SJSA1 (cell line): ENCODE measurements at regions not wholly inside any gene's neighbourhood (a gene's known extent, or its start where the extent isn't known, plus 50 kb on each side); places are given as distances from the start of the nearest gene placed in this dataset.

Experiments
- DNase-seq, 2 experiments: peaks; one replicate each; pipeline ENCODE4 v3.0.0-alpha.2; 2015 to 2020; ENCODE audit warnings: low spot score in 2 of 2, low read depth in 1 of 2
- H3K27ac ChIP-seq: fragments of 250-450 bp; sonication (Bioruptor Pico); 2 replicates; pipeline ENCODE4 v1.5.1; 2020; ENCODE audit warnings: mild to moderate bottlenecking, moderate library complexity
- H3K27me3 ChIP-seq: fragments of 250-450 bp; sonication (Bioruptor Pico); replicated peaks from 2 replicates; pipeline ENCODE4 v1.5.1; 2020; ENCODE audit warnings: mild to moderate bottlenecking, moderate library complexity
- H3K36me3 ChIP-seq: fragments of 250-450 bp; sonication (Bioruptor Pico); 2 replicates; pipeline ENCODE4 v1.5.1; 2020; ENCODE audit warnings: mild to moderate bottlenecking
- H3K4me1 ChIP-seq: fragments of 250-450 bp; sonication (Bioruptor Pico); replicated peaks from 2 replicates; pipeline ENCODE4 v1.6.1; 2021; ENCODE audit warnings: mild to moderate bottlenecking
- H3K4me3 ChIP-seq: fragments of 250-450 bp; sonication (Bioruptor Pico); 2 replicates; pipeline ENCODE4 v1.5.1; 2020; ENCODE audit warnings: mild to moderate bottlenecking
- H3K9me3 ChIP-seq: fragments of 250-450 bp; sonication (Bioruptor Pico); replicated peaks from 2 replicates; pipeline ENCODE4 v1.5.1; 2020; ENCODE audit warnings: mild to moderate bottlenecking

GRCh38 chr17:52762147-52762793, 603.8 kb upstream of the CA10 start:
- Histone ChIP-seq H3K4me3 (no peak overlapping the region), H3K27ac (no peak overlapping the region), H3K4me1 (no peaks in the 10 kb centered on the region), H3K9me3 (peaks cover 18% of the 10 kb centered on the region), H3K27me3 (no peaks in the 10 kb centered on the region), H3K36me3 (no peaks in the 10 kb centered on the region)
- no peak for DNase-seq

- Histone ChIP-seq H3K9me3 (peaks cover 18% of the 10 kb centered on the region), H3K27me3 (no peaks in the 10 kb centered on the region), H3K4me1 (no peaks in the 10 kb centered on the region), H3K4me3 (no peak overlapping the region), H3K27ac (no peak overlapping the region), H3K36me3 (no peaks in the 10 kb centered on the region)
- no peak for DNase-seq
Measured at GRCh38 chr17:52759864-52760263, 601.4 kb upstream of the CA10 start.

- Histone ChIP-seq H3K4me1 (no peaks in the 10 kb centered on the region), H3K9me3 (peaks cover 17% of the 10 kb centered on the region), H3K27ac (no peak overlapping the region), H3K36me3 (no peaks in the 10 kb centered on the region), H3K4me3 (no peak overlapping the region), H3K27me3 (no peaks in the 10 kb centered on the region)
- no peak for DNase-seq
Measured at GRCh38 chr17:52758481-52758880, 600.0 kb upstream of the CA10 start.

GRCh38 chr17:52756746-52757145, 598.2 kb upstream of the CA10 start:
- Histone ChIP-seq H3K27me3 (no peaks in the 10 kb centered on the region), H3K36me3 (no peaks in the 10 kb centered on the region), H3K27ac (no peak overlapping the region), H3K9me3 (peaks cover 11% of the 10 kb centered on the region), H3K4me1 (no peaks in the 10 kb centered on the region), H3K4me3 (no peak overlapping the region)
- DNase-seq, result no peak

GRCh38 chr17:52754838-52755237, 596.3 kb upstream of the CA10 start:
- no peaks in the 10 kb centered on the region for H3K36me3 ChIP-seq
- no peaks in the 10 kb centered on the region for H3K4me1 ChIP-seq
- no peak overlapping the region for H3K27ac ChIP-seq
- H3K27me3 ChIP-seq, result no peaks in the 10 kb centered on the region
- H3K4me3 ChIP-seq, result no peak overlapping the region
- peaks cover 4% of the 10 kb centered on the region for H3K9me3 ChIP-seq
- no peak for DNase-seq

GRCh38 chr17:52751051-52751450, 592.5 kb upstream of the CA10 start:
- H3K9me3 ChIP-seq, result no peaks in the 10 kb centered on the region
- H3K27ac ChIP-seq, result no peak overlapping the region
- no peak overlapping the region for H3K4me3 ChIP-seq
- H3K4me1 ChIP-seq, result no peaks in the 10 kb centered on the region
- no peaks in the 10 kb centered on the region for H3K36me3 ChIP-seq
- no peak for DNase-seq
- no peaks in the 10 kb centered on the region for H3K27me3 ChIP-seq

- DNase-seq, result no peak
- Histone ChIP-seq H3K27ac (no peak overlapping the region), H3K36me3 (no peaks in the 10 kb centered on the region)
Measured at GRCh38 chr17:52744179-52744578, 585.7 kb upstream of the CA10 start.

GRCh38 chr17:52740006-52740405, 581.5 kb upstream of the CA10 start:
- Histone ChIP-seq H3K4me3 (no peak overlapping the region), H3K27ac (no peak overlapping the region), H3K27me3 (no peaks in the 10 kb centered on the region), H3K4me1 (no peaks in the 10 kb centered on the region), H3K36me3 (no peaks in the 10 kb centered on the region), H3K9me3 (no peaks in the 10 kb centered on the region; the same call in 1 of the 2 replicates)
- DNase-seq, result no peak

More at GRCh38 chr17:52744179-52744578, 585.7 kb upstream of the CA10 start:
- Histone ChIP-seq H3K9me3 (no peaks in the 10 kb centered on the region; the same call in 1 of the 2 replicates), H3K4me1 (no peaks in the 10 kb centered on the region), H3K27me3 (no peaks in the 10 kb centered on the region), H3K4me3 (no peak overlapping the region)

GRCh38 chr17:52738791-52739190, 580.3 kb upstream of the CA10 start:
- no peaks in the 10 kb centered on the region for H3K27me3 ChIP-seq
- H3K4me3 ChIP-seq, result no peak overlapping the region
- no peak overlapping the region for H3K27ac ChIP-seq
- DNase-seq, result no peak
- H3K4me1 ChIP-seq, result no peaks in the 10 kb centered on the region
- no peaks in the 10 kb centered on the region for H3K36me3 ChIP-seq
- no peaks in the 10 kb centered on the region; the same call in 1 of the 2 replicates for H3K9me3 ChIP-seq

- Histone ChIP-seq H3K4me3 (no peak overlapping the region), H3K36me3 (no peaks in the 10 kb centered on the region), H3K27ac (no peak overlapping the region), H3K4me1 (no peaks in the 10 kb centered on the region), H3K27me3 (no peaks in the 10 kb centered on the region), H3K9me3 (no peaks in the 10 kb centered on the region; the same call in 1 of the 2 replicates)
- DNase-seq, result no peak
Measured at GRCh38 chr17:52737071-52737470, 578.6 kb upstream of the CA10 start.

- Histone ChIP-seq H3K4me1 (no peaks in the 10 kb centered on the region), H3K27me3 (no peaks in the 10 kb centered on the region), H3K4me3 (no peak overlapping the region), H3K36me3 (no peaks in the 10 kb centered on the region), H3K9me3 (no peaks in the 10 kb centered on the region; the same call in 1 of the 2 replicates), H3K27ac (no peak overlapping the region)
- no peak for DNase-seq
Measured at GRCh38 chr17:52732841-52733240, 574.3 kb upstream of the CA10 start.

- DNase-seq, result no peak
- Histone ChIP-seq H3K4me3 (no peak overlapping the region), H3K27me3 (no peaks in the 10 kb centered on the region), H3K27ac (no peak overlapping the region), H3K4me1 (no peaks in the 10 kb centered on the region), H3K36me3 (no peaks in the 10 kb centered on the region), H3K9me3 (no peaks in the 10 kb centered on the region)
Measured at GRCh38 chr17:52724578-52724977, 566.1 kb upstream of the CA10 start.

- no peaks in the 10 kb centered on the region for H3K4me1 ChIP-seq
Measured at GRCh38 chr17:52721910-52722309, 563.4 kb upstream of the CA10 start.

GRCh38 chr17:52710363-52710901, 551.9 kb upstream of the CA10 start:
- no peaks in the 10 kb centered on the region for H3K27me3 ChIP-seq
- DNase-seq, result no peak
- no peaks in the 10 kb centered on the region for H3K36me3 ChIP-seq
- peaks cover 23% of the 10 kb centered on the region for H3K9me3 ChIP-seq
- H3K27ac ChIP-seq, result no peak overlapping the region
- H3K4me3 ChIP-seq, result no peak overlapping the region
- H3K4me1 ChIP-seq, result no peaks in the 10 kb centered on the region

More at GRCh38 chr17:52721910-52722309, 563.4 kb upstream of the CA10 start:
- Histone ChIP-seq H3K27ac (no peak overlapping the region), H3K4me3 (no peak overlapping the region), H3K36me3 (no peaks in the 10 kb centered on the region), H3K27me3 (no peaks in the 10 kb centered on the region), H3K9me3 (peaks cover 8% of the 10 kb centered on the region; the same call in 1 of the 2 replicates)
- DNase-seq, result no peak
